ENCODE measurements at regions not wholly inside any gene's neighbourhood (a gene's known extent, or its start where the extent isn't known, plus 50 kb on each side); places are given as distances from the start of the nearest gene placed in this dataset.

DNA sequence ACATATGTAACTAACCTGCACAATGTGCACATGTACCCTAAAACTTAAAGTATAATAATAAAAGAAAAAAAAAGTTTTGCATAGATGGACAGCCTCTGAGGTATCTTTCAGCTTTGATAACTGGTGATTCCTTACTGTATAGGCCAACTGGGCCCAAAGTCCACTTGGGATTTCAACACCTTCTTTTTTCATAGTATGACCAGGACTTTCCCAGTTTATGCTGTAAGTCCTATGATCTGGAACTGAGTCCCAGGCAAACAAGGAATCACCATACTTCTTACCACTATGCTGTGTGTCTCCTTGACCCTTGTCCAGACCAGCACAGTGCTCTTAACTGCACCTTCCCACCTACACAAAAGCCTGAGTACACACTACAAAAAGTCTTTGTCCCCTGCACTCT lies 205.1 kb upstream of the RBBP8 start (continued):
- TF ChIP-seq, protein P1, sequence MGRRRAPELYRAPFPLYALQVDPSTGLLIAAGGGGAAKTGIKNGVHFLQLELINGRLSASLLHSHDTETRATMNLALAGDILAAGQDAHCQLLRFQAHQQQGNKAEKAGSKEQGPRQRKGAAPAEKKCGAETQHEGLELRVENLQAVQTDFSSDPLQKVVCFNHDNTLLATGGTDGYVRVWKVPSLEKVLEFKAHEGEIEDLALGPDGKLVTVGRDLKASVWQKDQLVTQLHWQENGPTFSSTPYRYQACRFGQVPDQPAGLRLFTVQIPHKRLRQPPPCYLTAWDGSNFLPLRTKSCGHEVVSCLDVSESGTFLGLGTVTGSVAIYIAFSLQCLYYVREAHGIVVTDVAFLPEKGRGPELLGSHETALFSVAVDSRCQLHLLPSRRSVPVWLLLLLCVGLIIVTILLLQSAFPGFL (CRISPR knock-in tag; IDR thresholded peaks at IDR 0.05; ENCODE audit: borderline replicate concordance), result no peak
- no peak for TF ChIP-seq NFYB (CRISPR knock-in tag; conservative IDR thresholded peaks at IDR 0.05; ENCODE audit: low read depth)
- TF ChIP-seq SOX15 (CRISPR knock-in tag; IDR thresholded peaks at IDR 0.05), result no peak
- TF ChIP-seq ZNF232 (CRISPR knock-in tag; IDR thresholded peaks at IDR 0.05), result no peak
- TF ChIP-seq CBFB (CRISPR knock-in tag; IDR thresholded peaks at IDR 0.05; ENCODE audit: low read depth), result no peak
- no peak for TF ChIP-seq SMAD3 (CRISPR knock-in tag; IDR thresholded peaks at IDR 0.05; ENCODE audit: borderline replicate concordance)
- TF ChIP-seq, protein P2, sequence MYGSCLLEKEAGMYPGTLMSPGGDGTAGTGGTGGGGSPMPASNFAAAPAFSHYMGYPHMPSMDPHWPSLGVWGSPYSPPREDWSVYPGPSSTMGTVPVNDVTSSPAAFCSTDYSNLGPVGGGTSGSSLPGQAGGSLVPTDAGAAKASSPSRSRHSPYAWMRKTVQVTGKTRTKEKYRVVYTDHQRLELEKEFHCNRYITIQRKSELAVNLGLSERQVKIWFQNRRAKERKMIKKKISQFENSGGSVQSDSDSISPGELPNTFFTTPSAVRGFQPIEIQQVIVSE (CRISPR knock-in tag; IDR thresholded peaks at IDR 0.05; ENCODE audit: borderline replicate concordance), result no peak
- no peak for TF ChIP-seq ATF3 (CRISPR knock-in tag; conservative IDR thresholded peaks at IDR 0.05)
- TF ChIP-seq HMGA2 (CRISPR knock-in tag; IDR thresholded peaks at IDR 0.05), result no peak
- no peak for TF ChIP-seq SP1 (CRISPR knock-in tag; conservative IDR thresholded peaks at IDR 0.05)
- no peak for TF ChIP-seq GABPB1 (CRISPR knock-in tag; IDR thresholded peaks at IDR 0.05)

DNA sequence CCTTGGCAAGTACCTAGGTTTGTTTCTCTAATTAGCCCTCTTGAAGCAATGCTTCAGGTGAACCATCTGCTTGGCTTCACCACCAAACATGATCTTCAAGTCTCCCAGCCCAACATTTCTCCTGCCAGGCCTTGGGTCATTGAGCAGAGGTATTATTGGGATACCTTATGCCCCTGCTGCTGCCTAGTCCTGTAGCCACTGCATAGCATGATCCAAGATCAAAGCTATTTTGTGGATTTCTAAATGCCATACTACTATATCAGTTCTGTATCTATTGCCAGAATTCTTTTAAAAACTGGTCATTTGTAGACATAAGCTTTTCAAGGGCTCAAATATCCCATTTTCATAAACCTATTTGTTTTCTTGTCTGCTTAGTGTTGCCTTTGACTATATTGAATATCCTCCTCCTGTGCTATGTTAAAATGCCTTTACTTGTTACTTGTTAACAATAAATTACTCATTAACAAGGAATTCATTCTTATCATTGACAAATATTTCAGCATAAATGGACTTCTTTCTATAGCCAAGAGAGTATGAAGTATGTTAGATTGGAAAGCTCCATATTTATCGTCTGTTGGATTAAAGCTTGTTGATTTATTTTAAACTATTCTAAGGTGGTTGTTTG lies 204.5 kb upstream of the RBBP8 start:
- Mint-ChIP-seq H3K9me3 (peaks cover 16% of the 10 kb centered on the region), H3K4me1 (no peaks in the 10 kb centered on the region), H3K27me3 (ENCODE audit: low read depth) (no peaks in the 10 kb centered on the region), H3K4me3 (no peak overlapping the region), H3K36me3 (no peaks in the 10 kb centered on the region), H3K27ac (no peak overlapping the region)
- POLR2A ChIA-PET, result no interaction called here
- ATAC-seq (no peak), DNase-seq (ENCODE audit: low spot score) (no peak)
- TF ChIP-seq ZNF219 (CRISPR knock-in tag; IDR thresholded peaks at IDR 0.05; ENCODE audit: borderline replicate concordance), result no peak
- TF ChIP-seq ZNF396 (CRISPR knock-in tag; IDR thresholded peaks at IDR 0.05; ENCODE audit: borderline replicate concordance), result no peak
- no peak for TF ChIP-seq ESRRA (CRISPR knock-in tag; IDR thresholded peaks at IDR 0.05; ENCODE audit: borderline replicate concordance)
- TF ChIP-seq NR1H2 (CRISPR knock-in tag; IDR thresholded peaks at IDR 0.05), result no peak
- TF ChIP-seq TEAD1 (CRISPR knock-in tag; IDR thresholded peaks at IDR 0.05), result no peak
- TF ChIP-seq CREM (CRISPR knock-in tag; IDR thresholded peaks at IDR 0.05), result no peak
- TF ChIP-seq SOX15 (CRISPR knock-in tag; IDR thresholded peaks at IDR 0.05), result no peak
- TF ChIP-seq, protein P3, sequence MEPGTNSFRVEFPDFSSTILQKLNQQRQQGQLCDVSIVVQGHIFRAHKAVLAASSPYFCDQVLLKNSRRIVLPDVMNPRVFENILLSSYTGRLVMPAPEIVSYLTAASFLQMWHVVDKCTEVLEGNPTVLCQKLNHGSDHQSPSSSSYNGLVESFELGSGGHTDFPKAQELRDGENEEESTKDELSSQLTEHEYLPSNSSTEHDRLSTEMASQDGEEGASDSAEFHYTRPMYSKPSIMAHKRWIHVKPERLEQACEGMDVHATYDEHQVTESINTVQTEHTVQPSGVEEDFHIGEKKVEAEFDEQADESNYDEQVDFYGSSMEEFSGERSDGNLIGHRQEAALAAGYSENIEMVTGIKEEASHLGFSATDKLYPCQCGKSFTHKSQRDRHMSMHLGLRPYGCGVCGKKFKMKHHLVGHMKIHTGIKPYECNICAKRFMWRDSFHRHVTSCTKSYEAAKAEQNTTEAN (CRISPR knock-in tag; IDR thresholded peaks at IDR 0.05), result no peak
- no peak for TF ChIP-seq AR (CRISPR knock-in tag; IDR thresholded peaks at IDR 0.05)
- CTCF ChIA-PET, result no interaction called here

All from WTC11 (cell line).